HG03342 (cell line): ENCODE measurements at regions not wholly inside any gene's neighbourhood (a gene's known extent, or its start where the extent isn't known, plus 50 kb on each side); places are given as distances from the start of the nearest gene placed in this dataset.
"Not testable (repeated sequence)": the region's sequence is repeated elsewhere in the genome, so short reads cannot be mapped to it uniquely, and the experiment has no call there.

Source experiments
- ATAC-seq: cut with Tn5 transposase; IDR thresholded peaks from one replicate; pipeline ENCODE4 v1.9.1; 2021; ENCODE audit warnings: mild to moderate bottlenecking, moderate library complexity; ENCODE audit not compliant: unreplicated experiment

DNA sequence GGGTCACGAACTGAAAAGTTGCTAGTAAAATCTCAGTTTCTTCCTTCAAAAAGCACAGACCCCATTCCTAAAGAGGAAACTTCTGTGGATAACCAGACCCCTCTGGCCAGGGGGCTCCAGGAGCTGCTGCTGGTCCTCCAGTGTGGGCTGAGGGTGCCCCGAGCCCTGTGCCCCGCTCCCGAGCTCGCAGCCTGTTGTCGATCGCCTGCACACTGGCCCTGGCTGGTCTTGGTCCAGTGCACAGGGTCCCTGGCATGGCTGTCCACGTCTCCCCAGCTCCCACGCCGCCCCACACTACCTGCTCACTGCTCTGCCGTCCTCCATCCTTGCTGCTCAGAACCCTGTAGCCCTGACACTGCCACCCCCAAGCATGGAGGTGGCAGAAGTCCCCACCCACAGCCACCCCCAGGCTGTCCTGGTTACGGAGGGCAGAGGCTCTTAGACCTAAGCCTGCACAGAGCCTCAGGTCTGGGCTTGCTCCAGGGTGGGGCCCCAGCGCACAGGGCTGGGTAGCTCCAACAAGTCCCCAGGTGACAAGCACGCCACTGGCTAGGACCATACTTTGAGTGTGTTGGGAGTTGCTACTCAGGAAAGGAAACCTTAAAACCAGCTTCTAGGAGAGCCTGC lies 87.0 kb downstream of the PLXNA1 start:
- ATAC-seq = no peak

DNA sequence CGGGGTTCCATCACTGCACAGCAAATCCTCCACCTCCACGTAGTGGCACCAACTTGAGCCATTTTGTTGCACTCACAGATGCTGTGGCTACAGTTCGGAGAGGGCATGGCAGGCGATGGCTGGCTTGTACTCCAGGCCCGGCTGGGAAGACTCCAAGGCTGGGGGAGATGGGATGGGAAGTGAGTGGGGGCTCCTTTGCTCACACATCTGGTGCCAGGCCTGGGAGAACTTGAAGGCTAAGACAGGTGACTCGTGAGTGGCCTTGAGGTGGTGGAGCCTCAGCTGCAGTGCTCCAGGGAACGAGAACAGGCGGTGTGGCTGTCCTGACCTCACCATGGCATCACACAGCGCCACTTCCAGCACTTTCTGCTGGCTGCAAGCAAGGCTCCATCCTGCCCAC lies 87.9 kb downstream of the PLXNA1 start:
- no peak for ATAC-seq

DNA sequence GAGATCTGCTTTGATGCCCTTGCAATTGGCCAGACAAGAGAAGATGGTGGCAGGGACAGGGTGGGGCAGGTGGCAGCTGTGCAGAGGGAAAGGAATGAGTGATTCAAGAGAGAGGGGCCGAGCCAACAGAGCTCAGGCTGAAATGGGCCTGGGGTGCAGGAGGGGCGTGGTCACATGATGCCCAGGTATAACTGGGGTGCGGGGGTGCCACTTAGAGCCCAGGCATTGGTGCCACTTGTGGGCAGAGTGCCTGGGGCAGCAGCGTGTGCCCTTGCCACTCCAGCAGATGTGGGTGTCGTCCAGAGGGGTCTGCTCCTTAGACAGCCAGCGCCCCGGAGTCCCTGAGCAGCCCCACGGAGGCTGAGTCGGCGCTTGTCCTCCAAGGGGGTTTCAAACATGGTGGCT lies 88.7 kb downstream of the PLXNA1 start:
- ATAC-seq = no peak

DNA sequence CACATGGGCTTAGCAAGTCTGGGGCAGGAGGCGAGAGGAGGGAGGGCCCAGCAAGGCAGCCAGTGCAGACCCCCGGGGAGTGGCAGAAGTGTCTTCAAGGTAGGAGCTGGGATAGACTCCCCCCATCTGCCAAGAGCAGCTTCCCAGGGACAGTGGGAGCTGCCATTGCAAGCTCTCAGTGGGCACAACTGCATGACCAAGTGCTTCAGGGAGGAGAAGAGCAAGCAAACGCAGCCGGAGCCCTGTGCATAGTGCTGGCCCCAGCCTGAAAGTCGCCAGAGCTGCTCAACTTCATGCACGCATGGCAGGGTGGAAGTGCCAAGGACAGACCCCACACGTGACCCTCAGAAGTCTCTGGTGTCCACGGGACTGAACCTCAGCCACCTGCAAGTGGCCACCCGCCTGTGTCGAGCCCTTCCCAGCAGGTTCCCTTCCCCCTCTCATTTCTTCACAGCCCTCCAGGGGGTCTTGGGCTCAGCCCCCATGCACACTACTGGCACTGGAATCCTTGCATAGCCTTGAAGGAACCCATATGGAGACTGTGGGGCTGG lies 89.4 kb downstream of the PLXNA1 start:
- no peak for ATAC-seq

DNA sequence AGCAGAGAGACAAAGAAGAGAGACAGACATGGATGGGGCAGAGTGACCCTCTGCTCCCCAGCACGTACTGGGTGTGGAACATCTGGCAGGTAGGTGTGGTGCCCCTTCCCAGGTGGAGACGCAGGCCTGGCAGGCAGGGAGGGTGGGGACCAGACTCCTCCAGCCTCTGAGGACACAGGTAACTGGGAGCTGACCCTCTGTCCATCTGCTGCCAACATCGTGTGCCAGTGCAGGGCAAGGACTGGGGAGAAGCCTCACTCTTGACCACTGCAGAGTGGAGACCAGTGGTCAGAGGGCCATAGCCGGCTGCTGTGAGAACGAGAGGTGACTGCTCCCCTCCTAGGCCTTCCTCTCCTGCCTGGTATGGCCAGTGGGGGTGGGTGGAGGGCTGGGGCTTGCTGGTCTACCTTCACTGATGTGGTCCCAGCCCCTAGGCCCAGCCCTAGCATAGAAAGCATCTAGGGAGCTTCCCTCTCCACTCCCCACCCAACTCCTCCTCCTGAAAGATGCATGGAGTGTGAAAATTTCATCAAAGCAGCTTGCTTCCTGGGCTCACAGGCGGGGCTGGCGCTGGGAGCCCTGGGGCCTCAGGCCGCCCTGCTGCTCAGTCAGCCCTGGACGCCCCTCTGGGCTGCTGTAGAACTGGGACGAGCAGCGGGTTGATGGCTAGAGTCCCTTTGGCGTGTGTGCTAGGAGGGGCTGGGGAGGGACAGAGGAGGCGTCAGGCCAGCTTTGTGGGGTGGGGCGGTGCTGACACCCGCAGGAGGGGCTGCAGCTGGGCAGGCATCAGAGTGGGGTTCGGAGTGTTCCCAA lies 90.3 kb downstream of the PLXNA1 start:
- ATAC-seq = no peak

DNA sequence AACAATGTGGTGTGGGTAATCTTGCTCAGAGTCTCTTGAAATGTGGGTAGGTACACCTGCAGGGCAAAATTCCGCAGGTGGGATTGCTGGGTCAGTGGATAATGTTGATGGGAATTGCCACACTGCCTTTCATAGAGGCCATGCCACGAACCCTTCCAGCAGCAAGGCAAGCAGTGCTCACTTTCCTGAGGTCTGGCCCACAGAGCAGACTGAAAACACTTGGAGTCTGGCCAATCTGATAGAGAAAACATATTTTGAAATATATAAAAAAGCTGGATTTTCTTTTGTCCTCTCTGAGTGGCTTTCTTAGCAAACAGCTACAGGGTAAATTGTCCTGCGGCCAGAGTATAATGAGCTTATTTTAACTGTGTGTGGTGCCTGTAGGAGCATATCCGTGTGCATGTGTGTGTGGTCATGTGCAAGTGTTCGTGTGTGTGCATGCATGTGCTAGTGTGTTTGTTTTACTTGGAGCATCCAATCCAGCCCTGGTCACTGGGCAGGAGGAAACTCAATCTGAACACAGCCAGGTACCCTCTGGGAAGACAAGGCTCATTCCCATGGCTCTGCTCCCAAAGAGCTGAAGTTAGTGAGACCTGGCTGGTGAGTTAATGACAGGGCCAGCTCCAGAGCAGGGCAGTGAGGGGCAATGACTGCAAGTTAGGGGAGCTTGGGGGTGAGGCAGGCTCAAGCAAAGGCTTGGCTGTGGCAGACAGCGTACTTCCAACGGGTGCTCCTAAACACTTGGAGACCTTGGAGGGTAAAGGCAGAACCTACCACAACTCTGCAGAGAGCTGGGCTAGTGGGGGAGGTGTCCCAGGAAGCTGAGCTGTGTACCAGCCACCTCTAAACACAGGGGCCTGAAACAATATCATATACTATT lies 91.3 kb downstream of the PLXNA1 start:
- no peak for ATAC-seq

DNA sequence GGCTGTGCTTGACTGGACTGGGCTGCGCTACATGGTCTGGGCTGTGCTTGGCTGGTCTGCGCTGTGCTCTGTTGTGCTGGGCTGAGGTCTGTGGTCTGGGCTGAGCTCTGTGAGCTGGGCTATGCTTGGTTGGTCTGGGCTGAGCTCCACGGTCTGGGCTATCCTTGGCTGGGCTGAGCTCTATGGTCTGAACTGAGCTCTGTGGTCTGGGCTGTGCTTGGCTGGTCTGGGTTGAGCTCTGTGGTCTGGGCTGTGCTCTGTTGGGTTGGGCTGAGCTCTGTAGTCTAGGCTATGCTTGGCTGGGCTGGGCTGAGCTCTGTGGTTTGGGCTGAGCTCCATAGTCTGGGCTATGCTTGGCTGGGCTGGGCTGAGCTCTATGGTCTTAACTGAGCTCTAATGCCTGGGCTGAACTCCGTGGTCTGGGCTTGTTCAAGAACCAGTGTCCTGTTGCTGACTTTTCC lies 92.0 kb downstream of the PLXNA1 start:
- peak; percentile 85 for ATAC-seq

DNA sequence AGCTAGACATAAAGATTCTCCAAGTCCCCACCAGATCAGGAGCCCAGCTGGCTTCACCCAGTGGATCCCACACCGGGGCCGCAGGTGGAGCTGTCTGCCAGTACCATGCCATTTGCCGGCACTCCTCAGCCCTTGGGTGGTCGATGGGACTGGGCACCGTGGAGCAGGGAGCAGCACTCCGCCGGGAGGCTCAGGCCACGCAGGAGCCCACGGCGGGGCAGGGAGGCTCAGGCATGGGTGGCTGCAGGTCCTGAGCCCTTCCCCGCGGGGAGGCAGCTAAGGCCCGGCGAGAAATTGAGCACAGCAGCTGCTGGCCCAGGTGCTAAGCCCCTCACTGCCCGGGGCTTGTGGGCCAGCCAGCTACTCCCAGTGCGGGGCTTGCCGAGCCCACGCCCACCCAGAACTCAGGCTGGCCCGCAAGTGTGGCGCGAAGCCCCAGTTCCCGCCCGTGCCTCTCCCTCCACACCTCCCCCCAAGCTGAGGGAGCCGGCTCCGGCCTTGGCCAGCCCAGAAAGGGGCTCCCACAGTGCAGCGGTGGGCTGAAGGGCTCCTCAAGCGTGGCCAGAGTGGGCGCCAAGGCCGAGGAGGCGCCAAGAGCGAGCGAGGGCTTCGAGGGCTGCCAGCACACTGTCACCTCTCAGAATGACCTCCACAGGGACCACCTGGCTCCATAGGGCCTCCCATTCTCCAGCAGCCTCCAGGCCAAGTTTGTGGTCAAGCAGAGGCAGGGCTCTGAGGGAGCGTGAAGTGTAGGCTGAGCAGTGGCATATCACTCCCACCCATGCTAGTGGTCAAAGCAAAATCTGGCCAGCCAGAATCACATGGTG lies 93.5 kb downstream of the PLXNA1 start:
- not testable (repeated sequence) for ATAC-seq

DNA sequence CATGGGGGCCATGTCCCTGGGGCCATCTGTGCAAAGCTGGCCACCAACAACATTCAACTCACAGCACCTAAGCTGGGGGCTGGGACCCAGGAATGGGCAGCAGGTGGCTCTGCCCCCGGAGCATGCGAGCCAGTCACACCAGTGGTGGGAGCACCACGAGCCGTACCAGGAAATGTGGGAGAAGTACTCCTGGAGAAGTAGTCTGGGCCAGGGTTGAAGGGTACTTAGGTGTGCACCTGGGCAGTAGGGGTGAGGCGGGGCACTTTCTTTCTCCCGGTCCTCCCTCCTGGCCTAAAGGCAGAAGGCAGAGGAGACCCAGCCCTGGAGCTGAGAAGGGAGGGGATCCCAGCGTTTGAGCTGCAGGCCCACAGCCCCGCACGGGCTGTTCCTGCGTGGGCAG lies 94.2 kb downstream of the PLXNA1 start:
- ATAC-seq = no peak

DNA sequence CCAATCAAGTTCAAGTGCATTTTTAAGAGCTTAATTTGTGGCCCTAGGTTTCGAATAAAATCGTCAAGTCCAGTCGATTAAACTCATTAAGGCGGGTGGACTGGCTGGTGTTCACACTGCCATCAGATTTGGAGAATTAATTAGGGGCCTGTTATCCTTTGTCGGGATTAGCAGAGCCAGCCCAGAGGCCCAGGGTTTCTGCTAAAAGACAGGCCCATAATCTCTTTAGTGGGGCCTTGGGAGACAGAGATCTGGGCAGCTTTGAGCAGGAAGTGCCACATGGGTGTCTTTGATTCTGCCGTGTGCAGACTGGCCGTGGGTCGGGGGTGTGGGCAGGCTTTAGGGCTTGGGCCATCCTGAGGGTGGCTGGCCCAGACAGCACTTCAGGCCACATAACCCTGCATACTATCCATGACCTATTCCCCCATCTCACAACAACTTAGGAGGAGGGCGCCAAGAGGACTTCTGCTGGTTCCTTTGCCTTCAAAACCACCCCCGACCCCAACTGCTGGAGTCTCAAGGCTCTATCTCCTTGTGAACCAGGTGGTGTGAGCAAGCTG lies 94.7 kb downstream of the PLXNA1 start:
- no peak for ATAC-seq

DNA sequence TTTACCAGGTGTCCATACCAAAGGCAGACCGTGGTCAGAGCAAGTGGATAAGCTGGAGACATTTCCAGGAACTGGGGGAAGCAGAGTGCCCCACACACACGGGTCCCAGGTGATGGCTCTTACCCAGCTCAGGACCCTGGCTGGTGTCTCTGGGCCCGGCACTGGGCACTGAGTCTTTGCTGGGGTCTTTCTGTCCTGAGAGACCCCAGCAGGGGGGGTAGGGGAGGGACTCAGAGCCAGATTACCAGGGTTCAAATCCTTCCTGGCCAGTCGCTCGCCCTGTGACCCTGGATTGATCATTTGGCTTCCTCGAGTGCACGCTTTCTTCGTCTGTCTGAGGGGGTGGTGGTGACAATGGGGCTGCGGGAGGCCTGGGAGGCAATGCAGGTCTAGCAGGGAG lies 95.7 kb downstream of the PLXNA1 start:
- no peak for ATAC-seq

DNA sequence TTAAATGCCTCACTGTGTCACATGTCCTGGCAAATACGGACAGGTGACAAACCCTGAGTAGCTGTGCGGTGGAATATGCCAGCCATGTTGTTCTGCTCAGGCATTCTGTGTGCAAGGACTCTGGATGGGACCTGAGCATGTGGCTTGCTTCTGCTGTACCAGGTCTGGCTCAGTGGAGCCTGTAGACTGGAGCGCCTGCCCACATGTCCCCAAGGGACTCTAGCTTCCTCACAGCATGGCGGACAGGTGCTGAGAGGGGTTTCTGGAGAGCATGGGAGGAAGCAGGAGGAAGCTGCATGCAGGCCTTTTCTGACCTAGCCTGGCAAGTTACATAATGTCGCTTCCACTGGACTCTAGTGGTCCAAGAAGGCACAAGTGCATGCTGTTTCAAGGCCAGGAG lies 96.3 kb downstream of the PLXNA1 start:
- no peak for ATAC-seq

DNA sequence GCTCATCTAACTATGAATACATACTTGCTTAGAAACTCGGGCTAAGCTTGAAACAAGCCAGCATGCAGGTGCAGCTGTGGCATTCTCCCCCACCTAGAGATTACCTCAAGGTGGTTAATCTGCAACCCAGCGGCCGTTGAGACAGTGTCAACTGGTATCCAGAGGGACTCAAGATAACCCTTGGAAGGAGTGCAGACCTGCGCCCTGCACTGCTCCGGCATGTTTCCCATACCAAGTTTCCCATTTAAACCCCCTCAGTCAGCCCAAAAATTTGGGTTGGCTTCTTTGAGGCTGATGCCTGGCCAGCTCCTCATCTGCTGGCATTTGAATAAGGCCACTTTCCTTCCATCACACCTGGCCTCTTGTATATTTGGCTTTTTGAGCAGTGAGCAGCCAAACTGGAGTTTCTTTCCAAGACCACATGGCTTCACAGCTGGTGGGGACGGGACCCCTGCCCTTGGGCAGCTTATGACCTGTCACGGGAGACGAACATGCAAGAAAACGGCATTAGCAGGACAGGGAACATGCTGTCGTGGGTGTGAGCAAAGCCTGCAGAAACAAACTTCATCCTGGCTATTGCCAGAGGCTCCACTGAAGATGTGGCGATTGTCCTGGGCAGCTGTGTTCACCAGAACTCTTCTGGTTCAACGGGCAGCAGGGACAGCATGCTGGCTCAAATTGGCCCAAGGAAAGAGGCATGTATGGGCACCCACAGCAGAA lies 98.2 kb downstream of the PLXNA1 start:
- no peak for ATAC-seq

DNA sequence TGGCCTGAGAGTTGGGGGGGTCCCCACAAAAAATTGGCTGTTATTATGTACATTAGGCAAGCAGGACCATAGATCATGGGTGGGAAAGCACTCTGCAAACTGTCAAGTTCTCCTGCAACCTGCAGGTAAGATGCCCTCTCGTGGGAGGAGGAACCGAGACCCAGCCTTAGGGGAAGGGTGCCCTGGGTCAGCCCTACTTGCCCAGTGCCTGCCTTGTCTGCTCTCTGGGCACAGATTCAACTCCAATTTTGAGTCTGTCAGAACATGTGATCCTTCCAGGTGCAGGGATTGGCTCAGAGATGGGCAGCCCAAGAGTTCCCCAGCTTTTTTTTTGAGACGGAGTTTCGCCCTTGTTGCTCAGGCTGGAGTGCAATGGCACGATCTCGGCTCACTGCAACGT lies 99.2 kb downstream of the PLXNA1 start:
- no peak for ATAC-seq

DNA sequence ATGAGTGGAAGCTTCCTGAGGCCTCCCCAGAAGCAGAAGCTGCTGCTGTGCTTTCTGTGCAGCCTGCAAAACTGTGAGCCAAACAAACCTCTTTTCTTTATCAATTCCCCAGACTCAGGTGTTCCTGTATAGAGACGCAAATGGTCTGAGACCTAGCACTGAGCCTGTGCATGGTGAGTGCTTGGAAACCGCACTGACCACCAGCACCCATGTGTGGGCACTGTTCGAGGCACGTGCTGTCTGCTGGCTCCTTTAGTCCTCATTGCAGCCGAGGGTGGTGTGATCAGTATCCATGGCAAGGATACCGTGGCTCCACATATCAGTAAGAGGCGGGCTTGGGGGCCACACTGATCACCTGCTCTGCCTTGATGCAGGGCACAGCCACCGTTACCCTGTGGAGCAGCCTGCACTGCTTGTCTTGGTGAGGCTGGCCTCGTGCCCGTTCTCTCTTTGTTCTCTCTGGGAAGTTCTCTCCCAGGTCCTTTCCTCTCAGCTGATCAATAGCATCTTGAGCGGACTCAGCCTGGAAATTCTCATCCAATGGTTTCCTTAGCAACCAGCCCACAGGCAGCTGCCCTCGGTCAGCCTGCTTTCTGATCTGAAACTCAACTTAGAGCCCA lies 101.0 kb downstream of the PLXNA1 start:
- ATAC-seq = no peak

DNA sequence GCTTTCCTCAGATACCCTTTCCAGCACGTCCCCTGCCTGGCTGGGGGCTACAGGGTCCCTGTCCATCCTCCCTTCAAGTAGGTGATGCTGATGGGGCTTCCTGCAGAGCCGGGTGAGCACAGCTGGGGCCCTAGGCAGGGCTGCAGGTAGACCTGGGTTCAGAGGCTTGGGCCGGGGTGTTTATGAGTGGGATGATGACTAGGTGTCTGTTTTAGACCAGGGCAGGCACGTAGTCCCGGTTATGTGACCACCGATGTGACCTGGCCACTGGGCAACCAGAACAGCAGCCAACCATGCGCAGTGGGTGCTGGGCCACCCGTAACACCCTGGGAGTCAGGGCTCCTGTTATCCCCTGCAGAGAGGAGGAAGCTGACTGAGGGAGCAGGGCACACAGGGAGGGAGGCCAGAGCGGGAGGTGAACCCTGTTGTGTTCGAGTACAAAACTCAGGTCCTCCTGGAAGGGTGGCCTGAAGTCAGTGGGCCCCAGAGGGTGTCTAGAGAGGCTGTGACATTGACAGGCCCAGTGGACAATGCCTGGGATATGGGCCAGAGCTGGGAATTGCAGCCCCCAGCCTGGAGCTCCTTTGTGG lies 101.6 kb downstream of the PLXNA1 start:
- ATAC-seq = no peak

DNA sequence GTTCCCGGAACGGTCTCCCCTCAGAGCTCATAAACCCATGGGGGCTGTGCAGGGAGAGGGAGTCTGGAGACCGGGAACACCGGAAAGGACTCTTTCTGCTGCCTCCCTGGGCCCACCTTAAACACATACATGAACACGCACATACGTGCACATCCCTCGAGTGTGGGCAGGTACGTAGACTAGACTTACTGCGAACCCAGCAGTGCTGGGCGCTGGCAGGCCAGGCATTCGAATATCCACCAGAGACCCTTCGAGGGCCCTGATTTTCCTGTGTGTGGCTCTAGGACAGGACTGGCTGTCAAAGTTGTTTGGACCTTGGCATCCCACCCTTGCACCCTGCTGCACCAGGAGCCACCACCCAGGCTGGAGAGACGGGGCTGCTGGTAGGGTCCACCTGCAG lies 102.7 kb downstream of the PLXNA1 start:
- ATAC-seq = no peak

DNA sequence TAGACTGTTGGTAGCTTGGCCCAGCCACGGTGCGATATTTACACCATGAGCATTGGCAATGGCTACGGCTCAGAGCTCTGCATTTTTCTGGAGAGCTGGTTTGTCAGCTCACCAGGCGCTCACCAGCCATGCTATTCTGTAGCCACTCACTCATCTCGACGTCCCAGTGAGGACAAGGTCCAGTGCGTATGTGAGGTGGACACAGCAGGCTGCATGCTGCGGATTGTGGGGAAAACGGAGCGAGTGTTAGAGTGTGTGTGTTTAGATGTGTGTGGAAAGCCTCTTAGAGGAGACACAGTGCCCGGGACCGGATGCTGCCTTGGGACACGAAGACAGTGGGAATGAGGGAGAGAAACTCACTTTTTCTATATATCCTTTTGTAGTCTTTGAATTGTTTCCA lies 103.7 kb downstream of the PLXNA1 start:
- ATAC-seq = not testable (repeated sequence)

DNA sequence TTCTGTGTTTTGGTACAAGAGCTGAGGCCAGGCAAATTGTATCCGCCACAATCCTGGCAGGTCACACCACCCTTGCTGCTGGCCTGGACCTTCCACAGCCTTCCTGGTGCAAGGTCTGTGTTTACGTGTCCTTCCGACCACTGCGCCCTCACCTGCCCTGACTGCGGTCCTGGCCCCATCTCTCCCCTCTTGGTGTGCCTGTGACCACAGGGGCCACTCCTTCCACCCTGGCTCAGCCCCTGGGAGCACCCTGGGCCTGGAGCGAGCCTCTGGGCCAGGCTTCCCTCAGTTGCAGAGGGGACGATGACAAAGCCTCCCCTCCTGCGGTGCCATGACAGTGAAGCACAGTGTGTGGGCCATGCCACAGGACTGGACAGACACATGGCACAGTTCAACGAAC lies 104.5 kb downstream of the PLXNA1 start:
- no peak for ATAC-seq
